Upper lobe of left lung (tissue), 4 donors: ENCODE measurements at regions not wholly inside any gene's neighbourhood (a gene's known extent, or its start where the extent isn't known, plus 50 kb on each side); places are given as distances from the start of the nearest gene placed in this dataset.

Experiments
- CTCF ChIP-seq, 6 experiments: fragments of 450-650 bp in 4 of 6; fragments of 200-600 bp in 2 of 6; sonication (generic) in 2 of 6; IDR thresholded peaks; one replicate each; pipeline ENCODE4 v1.5.1; 2016 to 2019; ENCODE audit warnings: antibody characterized with exemption in 6 of 6
- EP300 ChIP-seq, 4 donors: sonication (generic); formaldehyde crosslinking; IDR thresholded peaks; one replicate each; pipeline ENCODE4 v1.5.1; 2017; ENCODE audit warnings: antibody characterized with exemption in 4 of 4, control low read depth in 2 of 4
- POLR2A ChIP-seq, 4 donors: fragments of 450-650 bp; IDR thresholded peaks; one replicate each; pipeline ENCODE4 v1.5.1; 2016 to 2017; ENCODE audit warnings: antibody characterized with exemption in 4 of 4, mild to moderate bottlenecking in 2 of 4
- POLR2AphosphoS5 ChIP-seq, 2 donors: sonication (generic); formaldehyde crosslinking; IDR thresholded peaks; one replicate each; pipeline ENCODE4 v1.5.1; 2017; ENCODE audit warnings: antibody characterized with exemption in 2 of 2

- TF ChIP-seq CTCF (IDR thresholded peaks at IDR 0.05) (no peak), POLR2AphosphoS5 (IDR thresholded peaks at IDR 0.05) (no peak), EP300 (IDR thresholded peaks at IDR 0.05) (no peak), POLR2A (IDR thresholded peaks at IDR 0.05) (no peak)
These were observed 57.0 kb upstream of the AIG1 start for GRCh38 chr6:143003676-143004075.
